A673 (cell line): ENCODE measurements at regions not wholly inside any gene's neighbourhood (a gene's known extent, or its start where the extent isn't known, plus 50 kb on each side); places are given as distances from the start of the nearest gene placed in this dataset.

Experiments
- BruUV-seq: library from RNA; stranded (reverse); fragments of 400-500 nt; replicated peaks from 2 replicates; lab custom pipeline; 2021; lab: Mats Ljungman, UMichigan
- CTCF ChIA-PET: fragments of 300-600 bp; sonication (Branson Sonifier 250); formaldehyde crosslinking; loops from one replicate; lab custom pipeline; 2022; ENCODE audit warnings: antibody characterized with exemption; lab: Charles Lee
- POLR2A ChIA-PET: fragments of 300-600 bp; sonication (Branson Sonifier 250); formaldehyde crosslinking; loops from one replicate; lab custom pipeline; 2022; ENCODE audit warnings: antibody characterized with exemption; ENCODE audit not compliant: low non-redundant PET; lab: Charles Lee
- DNase-seq: peaks from one replicate; pipeline ENCODE4 v3.0.0-alpha.2; 2015; ENCODE audit warnings: low spot score
- H3K27ac ChIP-seq: fragments of 200-600 bp; sonication (generic); 2 replicates; pipeline ENCODE4 v1.5.1; 2016; ENCODE audit warnings: mixed run types, low read depth, mild to moderate bottlenecking, mixed read lengths, antibody characterized with exemption, low read length; ENCODE audit not compliant: poor library complexity, severe bottlenecking
- H3K27me3 ChIP-seq: fragments of 200-600 bp; sonication (generic); replicated peaks from 2 replicates; pipeline ENCODE4 v1.6.1; 2017; ENCODE audit warnings: mixed run types, low read depth, mild to moderate bottlenecking, mixed read lengths, antibody characterized with exemption, low read length; ENCODE audit not compliant: insufficient read depth, poor library complexity
- H3K36me3 ChIP-seq: fragments of 200-600 bp; sonication (generic); 2 replicates; pipeline ENCODE4 v1.6.1; 2016; ENCODE audit warnings: mixed run types, mild to moderate bottlenecking, mixed read lengths, antibody characterized with exemption, low read length; ENCODE audit not compliant: insufficient read depth, poor library complexity, severe bottlenecking
- H3K4me1 ChIP-seq: fragments of 200-600 bp; sonication (generic); 2 replicates; pipeline ENCODE4 v1.6.1; 2017; ENCODE audit warnings: mixed run types, mild to moderate bottlenecking, mixed read lengths, antibody characterized with exemption, low read length; ENCODE audit not compliant: insufficient read depth, poor library complexity, severe bottlenecking
- H3K4me3 ChIP-seq: fragments of 200-600 bp; sonication (generic); 2 replicates; pipeline ENCODE4 v1.5.1; 2016; ENCODE audit warnings: low read depth, mixed run types, mild to moderate bottlenecking, mixed read lengths, low read length; ENCODE audit not compliant: poor library complexity, severe bottlenecking
- H3K9me3 ChIP-seq: fragments of 200-600 bp; sonication (generic); 2 replicates; pipeline ENCODE4 v1.6.1; 2016; ENCODE audit warnings: mixed run types, low read depth, mild to moderate bottlenecking, mixed read lengths, antibody characterized with exemption, low read length; ENCODE audit not compliant: poor library complexity, severe bottlenecking
- EZH2 ChIP-seq: fragments of 200-600 bp; sonication (generic); IDR thresholded peaks from 2 replicates; pipeline ENCODE4 v1.6.1; 2017; ENCODE audit warnings: borderline replicate concordance, low read depth, mild to moderate bottlenecking, mixed read lengths, antibody characterized with exemption, low read length; ENCODE audit not compliant: poor library complexity, severe bottlenecking
- intact Hi-C: fragments of 100-400 bp; cut with micrococcal nuclease; formaldehyde crosslinking; loops from one replicate; pipeline ENCODE4 v1.10.0; 2022; ENCODE audit not compliant: unreplicated experiment
- TF ChIP-seq, protein P1 (sequence below): fragments of 300-800, 200-600 bp; sonication (generic); conservative IDR thresholded peaks from 2 replicates; pipeline ENCODE4 v1.5.1; 2017; ENCODE audit warnings: low read depth, mild to moderate bottlenecking, antibody characterized with exemption, low read length, moderate library complexity, mixed read lengths

DNA sequence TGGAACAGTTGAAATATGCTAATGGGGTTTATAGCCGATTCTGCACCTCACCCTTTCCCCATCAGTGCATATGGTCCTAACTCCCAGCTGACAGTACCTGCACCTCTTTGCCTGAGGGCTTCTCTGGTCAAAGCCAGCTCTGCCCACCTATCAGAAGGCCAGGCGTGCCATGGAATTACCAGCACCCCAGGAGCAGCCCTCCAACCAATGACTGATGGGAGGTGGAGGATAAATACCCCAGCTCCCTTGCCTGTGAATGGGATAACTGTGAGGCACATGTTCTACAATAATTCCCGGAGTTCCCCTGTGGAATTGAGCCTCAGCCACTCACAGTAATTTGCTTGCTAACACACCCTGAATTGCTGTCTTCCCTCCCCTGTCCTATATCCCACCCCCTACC lies 572.0 kb downstream of the BCOR start:
- no peak for DNase-seq
- H3K9me3 ChIP-seq: no peaks in the 10 kb centered on the region
- TF ChIP-seq, protein P1, sequence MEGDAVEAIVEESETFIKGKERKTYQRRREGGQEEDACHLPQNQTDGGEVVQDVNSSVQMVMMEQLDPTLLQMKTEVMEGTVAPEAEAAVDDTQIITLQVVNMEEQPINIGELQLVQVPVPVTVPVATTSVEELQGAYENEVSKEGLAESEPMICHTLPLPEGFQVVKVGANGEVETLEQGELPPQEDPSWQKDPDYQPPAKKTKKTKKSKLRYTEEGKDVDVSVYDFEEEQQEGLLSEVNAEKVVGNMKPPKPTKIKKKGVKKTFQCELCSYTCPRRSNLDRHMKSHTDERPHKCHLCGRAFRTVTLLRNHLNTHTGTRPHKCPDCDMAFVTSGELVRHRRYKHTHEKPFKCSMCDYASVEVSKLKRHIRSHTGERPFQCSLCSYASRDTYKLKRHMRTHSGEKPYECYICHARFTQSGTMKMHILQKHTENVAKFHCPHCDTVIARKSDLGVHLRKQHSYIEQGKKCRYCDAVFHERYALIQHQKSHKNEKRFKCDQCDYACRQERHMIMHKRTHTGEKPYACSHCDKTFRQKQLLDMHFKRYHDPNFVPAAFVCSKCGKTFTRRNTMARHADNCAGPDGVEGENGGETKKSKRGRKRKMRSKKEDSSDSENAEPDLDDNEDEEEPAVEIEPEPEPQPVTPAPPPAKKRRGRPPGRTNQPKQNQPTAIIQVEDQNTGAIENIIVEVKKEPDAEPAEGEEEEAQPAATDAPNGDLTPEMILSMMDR: no peak
- TF ChIP-seq EZH2: no peak

DNA sequence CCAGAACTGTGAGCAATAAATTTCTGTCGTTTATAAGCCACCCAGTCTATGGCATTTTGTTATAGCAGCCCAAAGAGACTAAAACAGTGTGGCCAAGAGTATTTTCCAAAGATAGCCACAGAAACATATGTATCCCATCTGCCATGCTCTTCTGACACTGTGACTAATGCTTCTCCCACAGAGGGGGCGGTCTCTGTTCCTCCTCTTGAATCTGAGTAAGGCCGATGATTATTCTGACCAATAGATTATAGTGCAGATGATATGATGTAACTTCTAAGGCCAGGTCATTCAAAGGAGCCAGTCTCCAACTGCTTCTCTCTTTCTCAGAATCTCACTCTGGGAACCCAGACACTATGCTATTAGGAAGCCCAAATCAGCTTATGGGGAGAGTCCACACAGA lies 570.7 kb downstream of the BCOR start:
- H3K4me1 ChIP-seq: no peaks in the 10 kb centered on the region
- H3K36me3 ChIP-seq: no peaks in the 10 kb centered on the region
- CTCF ChIA-PET: no interaction called here
- DNase-seq: no peak
- BruUV-seq: no TSS peak
- no peaks in the 10 kb centered on the region for H3K27me3 ChIP-seq
- no peak for TF ChIP-seq EZH2
- TF ChIP-seq, protein P1: no peak
- intact Hi-C loops: no loop called here
- H3K9me3 ChIP-seq: no peaks in the 10 kb centered on the region
- POLR2A ChIA-PET: no interaction called here
- no peak overlapping the region for H3K27ac ChIP-seq
- H3K4me3 ChIP-seq: no peak overlapping the region

More for the DNA sequence above, 572.0 kb downstream of the BCOR start:
- no peaks in the 10 kb centered on the region for H3K4me1 ChIP-seq
- no peak overlapping the region for H3K27ac ChIP-seq
- no peak overlapping the region for H3K4me3 ChIP-seq
- intact Hi-C loops: no loop called here
- POLR2A ChIA-PET: no interaction called here
- no TSS peak for BruUV-seq
- H3K36me3 ChIP-seq: no peaks in the 10 kb centered on the region
- H3K27me3 ChIP-seq: no peaks in the 10 kb centered on the region
- CTCF ChIA-PET: no interaction called here

DNA sequence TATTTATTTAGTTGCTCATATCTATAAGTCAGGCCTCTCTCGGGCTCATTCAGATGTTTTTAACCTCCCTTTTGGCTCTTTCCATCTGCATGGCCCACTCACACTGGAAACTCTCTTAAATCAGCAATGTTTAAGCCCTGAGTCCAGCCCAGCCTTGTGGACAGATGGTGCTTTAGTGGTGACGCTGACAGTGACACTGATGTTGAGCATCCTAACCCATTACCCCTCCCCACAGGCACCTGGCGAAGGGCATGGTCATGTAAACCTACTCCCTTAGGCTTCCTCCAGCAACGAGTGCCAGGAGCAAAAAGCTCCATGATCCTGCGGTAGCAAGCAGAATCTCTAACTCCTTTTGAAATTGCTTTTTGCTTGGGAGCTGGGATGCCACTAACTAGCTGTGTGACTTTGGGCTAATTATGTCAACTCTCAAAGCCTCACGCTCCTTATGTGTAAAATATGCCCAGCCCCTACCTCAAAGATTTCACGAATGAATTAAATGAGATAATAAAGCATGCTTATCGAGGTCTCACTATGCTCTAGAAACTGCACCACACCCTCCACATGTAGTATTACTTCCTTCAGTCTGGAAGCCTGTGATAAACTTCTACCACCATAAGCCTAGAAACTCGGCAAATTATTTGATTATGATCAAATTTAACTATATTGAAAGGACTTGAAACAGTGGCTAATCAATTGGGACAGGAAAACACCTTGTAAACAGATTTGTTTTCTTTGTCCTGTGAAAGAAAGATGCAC lies 569.4 kb downstream of the BCOR start:
- no peak for TF ChIP-seq EZH2
- TF ChIP-seq, protein P1: no peak
- POLR2A ChIA-PET: no interaction called here
- BruUV-seq: no TSS peak
- intact Hi-C loops: no loop called here
- H3K36me3 ChIP-seq: no peaks in the 10 kb centered on the region
- no peaks in the 10 kb centered on the region for H3K4me1 ChIP-seq
- H3K4me3 ChIP-seq: no peak overlapping the region
- H3K9me3 ChIP-seq: no peaks in the 10 kb centered on the region
- no peaks in the 10 kb centered on the region for H3K27me3 ChIP-seq
- CTCF ChIA-PET: no interaction called here
- H3K27ac ChIP-seq: no peak overlapping the region
- DNase-seq: no peak
